ENCODE measurements at regions not wholly inside any gene's neighbourhood (a gene's known extent, or its start where the extent isn't known, plus 50 kb on each side); places are given as distances from the start of the nearest gene placed in this dataset.

- no peak for DNase-seq (ENCODE audit: low spot score)
- H3K9me3 ChIP-seq (ENCODE audit: low read depth), result no peaks in the 10 kb centered on the region
- no peaks in the 10 kb centered on the region for H3K79me2 ChIP-seq (ENCODE audit: low read depth)
- TF ChIP-seq EZH2phosphoT487 (IDR thresholded peaks at IDR 0.05) (no peak), EZH2 (IDR thresholded peaks at IDR 0.05) (no peak), CTCF (IDR thresholded peaks at IDR 0.05) (no peak)
- no peaks in the 10 kb centered on the region for H3K36me3 ChIP-seq
- no peaks in the 10 kb centered on the region for H3F3A ChIP-seq (ENCODE audit: low read depth)
- H3K27ac ChIP-seq, result no peak overlapping the region
- no peak overlapping the region for H2AFZ ChIP-seq (replicated peaks)
- H3K4me3 Mint-ChIP-seq, result no peak overlapping the region
- no peaks in the 10 kb centered on the region for H3K27me3 ChIP-seq
- H4K20me1 ChIP-seq (ENCODE audit: low read depth), result no peaks in the 10 kb centered on the region
- H3K9me3 Mint-ChIP-seq, result no peaks in the 10 kb centered on the region
- H3K36me3 Mint-ChIP-seq, result no peaks in the 10 kb centered on the region
- H3K4me1 Mint-ChIP-seq, result no peaks in the 10 kb centered on the region
- H3K4me2 ChIP-seq, result no peak overlapping the region
- no peak overlapping the region for H3K9ac ChIP-seq
- H3K4me1 ChIP-seq, result no peaks in the 10 kb centered on the region
- H3K27ac Mint-ChIP-seq, result no peak overlapping the region
- H3K4me3 ChIP-seq, result no peak overlapping the region
- no peaks in the 10 kb centered on the region for H3K27me3 Mint-ChIP-seq (ENCODE audit: insufficient read depth, low read depth)
Measured at GRCh38 chr7:38060116-38060515, 117.9 kb upstream of the STARD3NL start.

DNA sequence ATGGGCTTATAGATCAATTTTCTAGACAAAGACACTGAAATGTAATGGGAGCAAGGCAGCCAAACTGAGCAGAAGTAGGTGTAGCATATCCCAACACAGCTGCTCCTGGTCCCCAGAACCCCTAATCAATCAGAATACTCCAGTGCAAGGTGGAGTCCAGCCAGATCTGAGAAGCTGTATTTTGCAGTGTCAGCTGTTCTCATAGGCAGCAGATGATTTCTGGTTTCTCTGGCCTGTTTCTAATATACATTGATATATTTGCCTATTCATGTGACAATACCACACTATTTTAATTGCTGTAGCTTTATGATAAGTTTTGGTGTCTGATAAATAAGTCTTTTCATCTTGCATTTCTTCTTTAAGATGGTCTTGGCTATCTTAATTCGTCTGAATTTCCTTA, 117.4 kb upstream of the STARD3NL start:
- H2AFZ ChIP-seq (replicated peaks), result no peak overlapping the region
- no peaks in the 10 kb centered on the region for H3K27me3 Mint-ChIP-seq (ENCODE audit: insufficient read depth, low read depth)
- no peak overlapping the region for H3K4me3 ChIP-seq
- no peaks in the 10 kb centered on the region for H4K20me1 ChIP-seq (ENCODE audit: low read depth)
- DNase-seq (ENCODE audit: low spot score), result no peak
- TF ChIP-seq EZH2 (IDR thresholded peaks at IDR 0.05), result no peak
- H3K9ac ChIP-seq, result no peak overlapping the region
- H3K4me3 Mint-ChIP-seq, result no peak overlapping the region
- H3K9me3 Mint-ChIP-seq, result no peaks in the 10 kb centered on the region
- H3F3A ChIP-seq (ENCODE audit: low read depth), result no peaks in the 10 kb centered on the region
- H3K4me2 ChIP-seq, result no peak overlapping the region
- no peaks in the 10 kb centered on the region for H3K36me3 ChIP-seq
- H3K36me3 Mint-ChIP-seq, result no peaks in the 10 kb centered on the region
- H3K27me3 ChIP-seq, result no peaks in the 10 kb centered on the region
- no peaks in the 10 kb centered on the region for H3K4me1 ChIP-seq
- no peaks in the 10 kb centered on the region for H3K9me3 ChIP-seq (ENCODE audit: low read depth)
- H3K27ac ChIP-seq, result no peak overlapping the region
- H3K27ac Mint-ChIP-seq, result no peak overlapping the region
- H3K4me1 Mint-ChIP-seq, result no peaks in the 10 kb centered on the region
- no peaks in the 10 kb centered on the region for H3K79me2 ChIP-seq (ENCODE audit: low read depth)

DNA sequence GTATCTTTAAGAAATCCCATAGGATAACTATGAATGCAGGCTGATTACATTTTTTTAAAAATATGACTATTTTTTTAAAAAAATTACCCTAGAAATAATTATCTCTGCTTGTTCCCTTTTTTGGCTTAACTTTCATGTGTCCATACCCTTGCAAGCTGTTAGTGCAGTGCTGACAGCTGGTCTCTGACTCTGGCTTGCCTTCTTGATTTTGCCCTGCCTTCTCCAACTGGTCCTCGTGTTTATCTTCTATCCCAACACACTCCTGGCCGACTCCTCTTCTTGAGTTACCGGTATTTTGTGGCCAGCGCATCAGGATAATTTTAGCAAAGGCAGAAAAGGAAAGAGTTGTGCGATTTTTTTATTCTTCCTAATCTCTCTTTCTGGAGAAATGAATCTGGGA, 111.7 kb upstream of the STARD3NL start:
- no peak overlapping the region for H3K9ac ChIP-seq
- DNase-seq (ENCODE audit: low spot score), result no peak
- H3K36me3 Mint-ChIP-seq, result no peaks in the 10 kb centered on the region
- H3K27ac ChIP-seq, result no peak overlapping the region
- peaks cover 4% of the 10 kb centered on the region for H3K4me1 ChIP-seq
- H4K20me1 ChIP-seq (ENCODE audit: low read depth), result no peaks in the 10 kb centered on the region
- no peaks in the 10 kb centered on the region for H3K36me3 ChIP-seq
- H3K27me3 Mint-ChIP-seq (ENCODE audit: insufficient read depth, low read depth), result peaks cover 2% of the 10 kb centered on the region
- H3K27ac Mint-ChIP-seq, result no peak overlapping the region
- no peaks in the 10 kb centered on the region for H3F3A ChIP-seq (ENCODE audit: low read depth)
- H3K4me1 Mint-ChIP-seq, result no peaks in the 10 kb centered on the region
- no peaks in the 10 kb centered on the region for H3K79me2 ChIP-seq (ENCODE audit: low read depth)
- no peak overlapping the region for H2AFZ ChIP-seq (replicated peaks)
- no peaks in the 10 kb centered on the region for H3K27me3 ChIP-seq
- TF ChIP-seq EZH2 (IDR thresholded peaks at IDR 0.05) (no peak), CTCF (IDR thresholded peaks at IDR 0.05) (no peak), EZH2phosphoT487 (IDR thresholded peaks at IDR 0.05) (no peak)
- no peak overlapping the region for H3K4me3 Mint-ChIP-seq
- H3K9me3 Mint-ChIP-seq, result no peaks in the 10 kb centered on the region
- no peaks in the 10 kb centered on the region for H3K9me3 ChIP-seq (ENCODE audit: low read depth)
- no peak overlapping the region for H3K4me3 ChIP-seq
- H3K4me2 ChIP-seq, result no peak overlapping the region

- TF ChIP-seq EZH2 (IDR thresholded peaks at IDR 0.05) (no peak), CTCF (IDR thresholded peaks at IDR 0.05) (no peak), EZH2phosphoT487 (IDR thresholded peaks at IDR 0.05) (no peak)
- H3K4me2 ChIP-seq, result no peak overlapping the region
- H3K27ac ChIP-seq, result no peak overlapping the region
- Mint-ChIP-seq H3K36me3 (no peaks in the 10 kb centered on the region), H3K27me3 (ENCODE audit: insufficient read depth, low read depth) (peaks cover 2% of the 10 kb centered on the region), H3K4me3 (no peak overlapping the region), H3K9me3 (no peaks in the 10 kb centered on the region), H3K27ac (no peak overlapping the region), H3K4me1 (no peaks in the 10 kb centered on the region)
- H4K20me1 ChIP-seq (ENCODE audit: low read depth), result no peaks in the 10 kb centered on the region
- no peak overlapping the region for H2AFZ ChIP-seq (replicated peaks)
- no peaks in the 10 kb centered on the region for H3F3A ChIP-seq (ENCODE audit: low read depth)
- no peak overlapping the region for H3K4me3 ChIP-seq
- peaks cover 4% of the 10 kb centered on the region for H3K4me1 ChIP-seq
- no peaks in the 10 kb centered on the region for H3K79me2 ChIP-seq (ENCODE audit: low read depth)
- no peaks in the 10 kb centered on the region for H3K27me3 ChIP-seq
- H3K36me3 ChIP-seq, result no peaks in the 10 kb centered on the region
- H3K9ac ChIP-seq, result no peak overlapping the region
- DNase-seq (ENCODE audit: low spot score), result no peak
- H3K9me3 ChIP-seq (ENCODE audit: low read depth), result no peaks in the 10 kb centered on the region
Measured at GRCh38 chr7:38068461-38068860, 109.6 kb upstream of the STARD3NL start.

All from neural progenitor cell (in vitro differentiated cells).